ENCODE measurements at regions not wholly inside any gene's neighbourhood (a gene's known extent, or its start where the extent isn't known, plus 50 kb on each side); places are given as distances from the start of the nearest gene placed in this dataset.
"Not testable (repeated sequence)": the region's sequence is repeated elsewhere in the genome, so short reads cannot be mapped to it uniquely, and the experiment has no call there.

DNA sequence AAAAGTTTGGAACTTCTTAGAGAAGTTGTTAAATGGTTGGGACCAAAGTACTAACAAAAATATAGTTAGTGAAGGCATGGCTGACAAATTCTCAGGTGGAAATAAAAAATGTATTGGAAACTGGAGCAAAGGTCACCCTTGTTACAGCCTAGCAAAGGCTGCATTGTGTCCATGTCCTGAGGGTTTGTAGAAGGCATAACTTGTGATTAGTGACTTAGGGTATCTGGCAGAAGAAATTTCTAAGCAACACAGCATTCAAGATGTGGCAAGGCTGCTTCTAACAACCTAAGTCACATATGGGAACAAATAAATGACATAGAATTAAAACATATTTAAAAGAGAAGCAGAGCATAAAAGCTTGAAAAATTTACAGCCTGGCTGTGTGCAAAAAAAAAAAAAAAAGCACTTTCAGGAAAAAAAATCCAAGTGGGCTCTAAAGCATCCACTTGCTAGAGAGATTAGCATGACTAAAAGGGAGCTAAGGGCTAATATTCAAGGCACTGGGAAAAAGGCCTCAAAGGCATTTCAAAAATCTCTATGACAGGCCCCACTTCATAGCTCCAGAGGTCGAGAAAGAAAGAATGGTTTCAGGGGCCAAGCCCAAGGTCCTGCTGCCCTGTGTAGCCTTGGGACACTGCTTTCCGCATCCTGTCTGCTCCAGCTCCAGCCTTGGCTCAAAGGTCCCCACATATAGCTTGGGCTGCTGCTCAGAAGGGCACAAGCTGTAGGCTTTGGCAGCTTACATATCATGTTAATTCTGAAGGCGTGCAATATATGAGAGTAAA, 453.2 kb upstream of the PTCHD4 start:
- intact Hi-C loops (cut with DNase I): no loop called here
- DNase-seq: no peak

DNA sequence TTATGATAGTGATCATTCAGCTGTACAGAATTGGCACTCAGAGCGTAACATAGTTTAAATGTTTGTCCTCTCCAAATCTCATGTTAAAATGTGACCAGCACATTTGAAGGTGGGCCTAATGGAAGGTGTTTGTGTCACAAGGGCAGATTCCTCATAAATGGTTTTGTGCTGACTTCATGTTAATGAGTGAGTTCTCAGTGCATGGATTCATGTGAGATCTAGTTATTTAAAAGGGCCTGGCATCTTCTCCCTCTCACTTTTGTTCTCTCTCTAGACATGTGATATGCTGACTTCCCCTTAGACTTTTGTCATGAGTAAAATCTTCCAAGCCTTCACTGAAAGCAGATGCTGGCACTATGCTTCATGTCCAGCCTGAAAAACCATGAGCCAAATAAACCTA, 452.4 kb upstream of the PTCHD4 start:
- intact Hi-C loops (cut with DNase I): no loop called here
- DNase-seq: no peak

DNA sequence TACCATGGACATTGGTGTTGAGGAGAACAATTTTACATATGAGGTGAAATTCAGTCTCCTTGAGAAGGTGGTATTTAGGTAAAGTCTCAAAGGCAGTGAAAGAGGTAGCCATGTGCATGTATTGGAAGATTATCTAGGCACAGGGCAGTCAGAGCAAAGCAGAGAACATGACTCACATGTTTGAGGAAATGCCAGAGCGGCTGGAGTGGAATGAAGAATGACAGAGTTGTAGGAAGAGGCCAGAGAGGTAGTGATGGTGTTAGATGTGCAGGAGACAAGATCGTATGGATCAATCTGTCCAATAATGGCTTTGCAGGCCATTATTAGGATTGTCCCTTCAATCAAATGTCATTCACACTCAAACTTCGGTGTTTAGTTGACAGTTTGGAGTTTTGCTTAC, 449.4 kb upstream of the PTCHD4 start:
- DNase-seq: no peak
- intact Hi-C loops (cut with DNase I): no loop called here

DNA sequence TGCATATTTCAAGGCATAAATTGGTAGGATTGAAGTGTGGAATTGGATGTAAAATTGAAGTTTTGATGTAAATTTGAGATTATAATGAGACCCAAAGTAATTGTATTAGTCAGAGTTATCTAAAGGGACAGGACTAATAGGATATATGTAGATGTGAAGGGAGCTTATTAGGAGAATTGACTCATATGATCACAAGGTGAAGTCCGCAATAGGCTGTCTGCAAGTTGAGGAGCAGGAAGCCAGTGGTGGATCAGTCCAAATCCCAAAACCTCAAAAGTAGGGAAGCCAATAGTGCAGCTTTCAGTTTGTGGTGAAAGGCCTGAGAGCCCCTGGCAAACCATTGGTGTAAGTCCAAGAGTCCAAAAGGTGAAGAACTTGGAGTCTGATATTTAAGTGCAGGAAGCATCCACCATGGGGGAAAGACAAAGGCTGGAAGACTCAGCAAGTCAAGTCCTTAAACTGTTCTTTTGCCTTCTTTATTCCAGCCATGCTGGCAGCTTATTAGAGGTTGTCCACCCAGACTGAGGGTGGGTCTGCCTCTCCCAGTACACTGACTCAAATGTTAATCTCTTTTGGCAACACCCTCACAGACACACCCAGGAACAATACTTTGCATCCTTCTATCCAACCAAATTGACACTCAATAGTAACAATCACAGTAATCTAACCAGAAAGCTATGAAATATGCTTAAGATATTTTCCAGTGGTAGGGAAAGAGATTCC, 442.6 kb upstream of the PTCHD4 start:
- DNase-seq: no peak
- intact Hi-C loops (cut with DNase I): no loop called here

DNA sequence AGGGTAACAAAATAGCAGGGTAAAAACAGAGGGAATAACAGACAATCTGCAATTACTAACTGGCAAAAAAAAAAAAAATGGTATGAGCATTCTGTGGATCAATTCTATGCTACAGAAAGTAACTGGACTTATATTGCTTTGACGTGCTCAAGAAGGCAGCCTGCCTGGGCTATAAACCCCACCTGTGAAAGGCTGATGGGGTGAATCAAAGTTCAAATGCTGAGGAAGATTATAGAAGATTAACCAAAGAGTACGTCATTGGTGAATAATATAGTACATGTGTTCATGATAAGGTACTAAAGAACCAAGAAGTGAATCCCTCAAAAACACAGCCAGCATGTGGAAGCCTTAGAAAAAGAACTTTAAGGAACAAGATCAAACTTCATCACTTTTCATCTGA, 441.9 kb upstream of the PTCHD4 start:
- no peak for DNase-seq
- intact Hi-C loops (cut with DNase I): no loop called here

DNA sequence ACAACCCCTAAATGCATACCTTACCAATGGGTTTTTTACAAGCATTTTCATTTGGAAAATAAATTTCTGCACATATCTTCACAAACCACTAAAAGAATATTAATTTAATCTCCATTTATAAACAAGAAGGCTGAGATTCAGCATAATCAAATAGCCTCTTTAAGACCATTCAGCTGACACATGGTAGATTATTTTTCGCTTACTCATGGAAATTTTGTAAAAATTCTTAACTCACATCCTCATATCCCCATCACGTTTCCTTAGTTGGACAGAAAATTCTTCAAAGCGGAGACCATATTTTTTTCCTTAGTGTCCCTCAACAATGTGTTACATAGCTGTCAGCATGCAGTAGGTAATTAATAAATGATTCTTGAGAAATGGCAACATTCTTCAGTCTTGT, 439.6 kb upstream of the PTCHD4 start:
- intact Hi-C loops (cut with DNase I): no loop called here
- no peak for DNase-seq

DNA sequence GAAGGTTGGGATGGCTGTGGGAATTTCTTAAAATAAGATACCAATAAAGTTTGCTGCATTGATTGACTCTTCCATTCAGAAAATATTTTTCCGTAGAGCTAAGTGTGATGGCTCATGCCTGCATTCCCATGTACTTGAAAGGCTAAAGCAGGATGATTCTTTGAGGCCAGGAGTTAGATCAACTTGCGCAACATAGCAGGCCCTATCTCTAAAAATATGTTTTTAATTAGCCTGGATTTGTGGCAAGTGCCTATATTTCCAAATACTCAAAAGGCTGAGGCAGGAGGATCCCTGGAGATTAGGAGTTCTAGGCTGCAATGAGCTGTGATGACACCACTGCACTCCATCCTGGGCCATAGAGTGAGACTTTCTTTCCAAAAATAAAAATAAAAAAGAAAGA, 431.2 kb upstream of the PTCHD4 start:
- intact Hi-C loops (cut with DNase I): no loop called here
- DNase-seq: no peak

DNA sequence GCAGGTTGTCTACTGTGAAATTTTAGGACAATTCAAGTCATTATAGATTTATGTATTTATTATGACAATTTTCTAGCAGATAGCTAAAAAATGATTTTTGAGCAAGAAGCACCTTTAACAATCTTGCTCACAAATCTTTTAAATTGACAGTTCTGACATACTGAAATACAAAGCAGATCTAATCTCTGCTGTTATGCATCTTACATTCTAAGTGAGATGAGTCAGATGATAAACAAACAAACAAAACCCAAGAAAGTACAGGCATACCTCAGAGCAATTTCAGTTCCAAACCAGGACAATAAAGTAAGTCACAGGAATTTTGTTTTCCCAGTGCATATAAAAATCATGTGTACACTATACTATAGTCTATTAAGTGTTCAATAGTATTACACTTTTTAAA, 430.7 kb upstream of the PTCHD4 start:
- no peak for DNase-seq
- intact Hi-C loops (cut with DNase I): no loop called here

DNA sequence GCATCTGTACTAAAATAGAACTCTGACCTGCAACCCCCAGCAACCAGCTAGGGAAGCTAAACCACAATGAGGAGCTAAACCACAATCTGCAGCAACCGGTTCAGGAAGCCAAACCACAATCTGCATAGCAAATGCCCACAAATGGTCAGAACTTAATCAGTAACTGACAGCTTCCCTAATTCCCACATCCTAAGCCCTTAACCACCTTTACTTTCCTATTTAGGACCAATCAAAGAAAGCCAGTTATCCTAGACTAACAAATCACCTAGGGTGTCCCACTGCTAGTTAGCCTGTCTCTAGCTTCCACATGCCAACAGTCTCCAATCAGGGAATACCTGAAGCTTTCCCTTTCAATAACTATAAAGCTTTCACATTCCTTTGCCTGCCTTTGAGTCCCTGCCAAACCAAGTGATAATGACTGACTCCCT, 424.6 kb upstream of the PTCHD4 start:
- no peak for DNase-seq
- intact Hi-C loops (cut with DNase I): no loop called here

DNA sequence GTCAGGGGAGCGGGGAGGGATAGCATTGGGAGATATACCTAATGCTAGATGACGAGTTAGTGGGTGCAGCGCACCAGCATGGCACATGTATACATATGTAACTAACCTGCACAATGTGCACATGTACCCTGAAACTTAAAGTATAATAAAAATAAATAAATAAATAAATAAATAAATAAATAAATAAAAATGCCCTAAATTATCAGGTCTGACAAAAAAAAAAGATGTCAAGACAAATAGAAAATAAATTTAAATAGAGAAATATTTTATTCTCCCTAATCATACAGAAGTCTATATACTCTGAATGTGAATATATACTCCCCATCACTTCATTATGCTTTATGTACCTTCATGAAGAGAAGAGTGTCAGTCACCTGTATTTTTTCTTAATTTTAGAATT, 420.0 kb upstream of the PTCHD4 start:
- intact Hi-C loops (cut with DNase I); DNase-seq: not testable (repeated sequence)

DNA sequence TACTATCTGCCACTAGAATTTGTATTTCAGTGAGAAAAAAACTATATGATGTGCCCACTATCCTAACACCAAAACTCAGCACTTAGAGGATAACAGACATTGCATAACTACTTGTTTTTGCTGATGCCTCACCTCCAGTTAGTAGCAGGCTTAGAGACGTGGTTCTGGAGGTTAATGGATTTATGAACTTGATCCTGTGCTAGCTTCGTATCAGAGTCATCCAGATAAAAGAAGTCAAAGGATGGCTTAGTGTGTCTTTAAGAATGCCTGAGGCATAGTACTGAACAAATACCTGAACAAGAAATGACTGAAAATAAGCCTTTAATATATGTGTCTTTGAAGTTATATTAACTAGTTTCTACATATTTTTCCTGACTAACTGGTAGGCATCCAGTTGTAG, 414.9 kb upstream of the PTCHD4 start:
- intact Hi-C loops (cut with DNase I): no loop called here

DNA sequence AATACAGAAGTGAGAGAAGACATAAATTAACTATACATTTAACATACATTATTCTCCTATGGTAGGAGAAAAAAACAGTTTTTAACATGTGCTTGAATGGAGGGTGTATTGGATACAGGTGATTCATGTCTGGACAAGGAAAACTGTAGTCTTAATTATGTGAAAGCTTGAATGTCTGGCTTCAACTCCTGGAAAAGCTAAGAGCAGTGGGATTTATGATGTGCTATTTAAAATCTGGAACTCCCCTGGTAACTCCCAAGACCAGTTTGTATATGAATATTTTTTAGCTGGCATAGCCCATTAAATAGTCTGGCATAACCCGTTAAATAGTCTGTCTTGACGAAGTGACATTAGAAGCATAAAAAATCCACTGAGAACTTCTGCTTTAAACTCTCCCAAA, 410.0 kb upstream of the PTCHD4 start:
- intact Hi-C loops (cut with DNase I): no loop called here
- no peak for DNase-seq

More for the DNA sequence above, 414.9 kb upstream of the PTCHD4 start:
- DNase-seq: no peak

DNA sequence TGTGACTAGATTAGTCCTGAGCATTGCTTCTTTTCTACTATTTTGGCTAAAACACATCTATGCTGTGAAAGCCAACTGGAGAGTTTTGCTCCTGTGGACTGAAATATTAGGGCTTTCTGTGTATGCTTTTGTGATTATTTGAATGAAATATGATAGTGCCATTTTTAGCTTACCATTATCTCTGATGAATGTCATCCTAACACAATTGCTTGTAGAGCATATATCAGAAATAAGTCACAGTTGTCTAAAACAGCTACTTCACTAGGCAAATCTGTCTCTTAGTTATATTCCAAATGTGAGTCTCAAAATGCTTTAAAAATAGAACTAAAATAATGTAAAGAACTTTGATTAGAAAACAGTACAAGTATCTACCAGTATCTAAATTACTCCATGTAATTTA, 401.4 kb upstream of the PTCHD4 start:
- intact Hi-C loops (cut with DNase I): no loop called here
- no peak for DNase-seq

DNA sequence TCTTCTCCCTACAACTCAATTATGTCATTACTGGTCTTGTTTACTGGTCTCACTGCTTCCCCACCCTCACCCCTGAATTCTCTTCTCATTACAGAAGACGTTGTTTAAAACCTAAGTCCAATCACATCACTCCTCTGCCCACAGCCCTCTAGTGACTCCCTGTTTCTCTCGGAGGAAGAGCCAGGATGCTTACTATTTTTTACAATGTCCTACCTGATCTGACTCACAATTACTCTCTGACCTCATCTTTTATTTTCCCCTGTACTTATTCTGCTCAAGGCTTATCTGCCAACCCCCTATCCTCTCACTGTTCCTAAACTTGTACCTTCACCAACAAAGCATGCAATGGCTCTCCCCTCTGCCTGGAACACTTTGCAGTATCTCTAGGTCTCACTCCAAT, 400.4 kb upstream of the PTCHD4 start:
- intact Hi-C loops (cut with DNase I): no loop called here
- no peak for DNase-seq

DNA sequence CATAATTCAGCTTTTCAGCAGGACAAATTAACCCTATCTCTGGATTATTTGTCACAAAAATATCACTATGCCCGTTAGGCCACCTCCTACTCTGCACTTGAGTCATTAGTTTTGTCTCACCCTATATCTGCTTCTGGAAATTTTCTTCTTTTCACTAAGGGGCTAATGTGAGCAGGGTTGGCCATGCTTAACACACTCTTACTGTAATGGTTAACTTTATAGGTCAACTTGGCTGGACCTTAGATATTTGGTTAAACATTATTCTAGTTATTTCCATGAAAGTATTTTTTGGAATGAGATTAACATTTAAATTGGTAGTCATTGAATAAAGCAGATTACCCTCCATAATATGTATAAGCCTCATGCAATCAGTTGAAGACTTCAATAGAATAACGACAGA, 394.6 kb upstream of the PTCHD4 start:
- no peak for DNase-seq
- intact Hi-C loops (cut with DNase I): no loop called here

DNA sequence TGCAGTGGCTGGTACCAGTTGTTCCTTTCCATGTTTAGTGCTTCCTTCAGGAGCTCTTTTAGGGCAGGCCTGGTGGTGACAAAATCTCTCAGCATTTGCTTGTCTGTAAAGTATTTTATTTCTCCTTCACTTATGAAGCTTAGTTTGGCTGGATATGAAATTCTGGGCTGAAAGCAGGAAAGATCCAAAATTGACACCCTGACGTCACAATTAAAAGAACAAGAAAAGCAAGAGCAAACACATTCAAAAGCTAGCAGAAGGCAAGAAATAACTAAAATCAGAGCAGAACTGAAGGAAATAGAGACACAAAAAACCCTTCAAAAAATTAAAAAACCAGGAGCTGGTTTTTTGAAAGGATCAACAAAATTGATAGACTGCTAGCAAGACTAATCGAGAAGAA, 382.4 kb upstream of the PTCHD4 start:
- intact Hi-C loops (cut with DNase I); DNase-seq: not testable (repeated sequence)

DNA sequence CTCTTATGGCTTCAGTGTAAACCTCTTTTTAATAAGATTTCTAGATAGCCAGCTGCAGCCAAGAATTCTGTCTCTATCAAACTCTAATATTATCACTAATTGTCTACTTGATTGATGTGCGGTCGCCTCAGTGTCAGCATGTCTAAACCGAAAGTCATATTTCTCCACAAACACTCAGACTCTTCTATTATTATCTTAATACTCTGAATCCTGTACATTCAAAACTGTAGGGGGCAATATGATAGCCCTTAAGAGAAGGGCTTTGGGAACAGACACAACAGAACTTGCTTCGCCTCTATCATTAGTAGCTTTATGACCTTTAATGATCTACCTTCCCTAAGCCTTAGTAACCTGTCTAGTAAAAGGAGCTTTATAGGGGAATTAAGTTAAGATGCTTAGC, 379.7 kb upstream of the PTCHD4 start:
- DNase-seq: no peak
- intact Hi-C loops (cut with DNase I): no loop called here

DNA sequence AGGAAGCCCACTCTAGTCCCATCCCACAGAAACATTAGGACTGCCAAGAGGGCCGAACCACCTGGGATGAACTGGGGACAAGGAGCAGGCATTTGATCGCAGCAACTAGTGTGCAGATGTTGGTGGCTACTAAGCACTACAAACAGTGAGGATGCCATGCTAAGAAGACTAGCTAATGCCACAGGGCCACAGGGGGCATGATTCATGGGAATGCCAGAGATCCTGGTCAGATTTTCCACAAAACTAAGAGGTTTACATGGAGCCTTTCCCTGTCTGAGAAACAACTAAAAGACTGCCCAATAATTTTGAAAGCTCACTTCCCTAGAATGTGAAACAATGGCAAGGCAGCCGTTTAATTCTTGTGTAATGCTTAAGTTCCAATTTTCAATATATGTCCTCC, 375.9 kb upstream of the PTCHD4 start:
- intact Hi-C loops (cut with DNase I): no loop called here
- DNase-seq: no peak

DNA sequence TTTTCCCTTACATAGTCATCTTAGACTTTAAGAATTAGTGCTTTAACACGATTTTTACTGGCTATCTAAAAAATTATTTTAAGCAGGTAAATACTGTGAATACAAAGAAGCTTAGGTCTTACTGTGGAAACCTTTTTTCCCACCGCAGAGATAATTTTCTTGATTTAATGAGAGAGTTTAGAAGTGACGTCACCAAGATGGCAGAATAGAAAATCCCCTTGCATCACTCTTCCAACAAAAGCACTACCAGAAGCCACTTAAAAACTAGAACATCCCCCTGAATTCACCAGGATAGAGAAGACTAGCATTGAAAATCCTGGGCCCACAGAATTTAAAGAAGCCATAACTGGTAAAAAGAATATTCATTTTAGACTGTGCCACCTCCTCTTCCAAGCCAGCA, 375.4 kb upstream of the PTCHD4 start:
- no peak for DNase-seq
- intact Hi-C loops (cut with DNase I): no loop called here

DNA sequence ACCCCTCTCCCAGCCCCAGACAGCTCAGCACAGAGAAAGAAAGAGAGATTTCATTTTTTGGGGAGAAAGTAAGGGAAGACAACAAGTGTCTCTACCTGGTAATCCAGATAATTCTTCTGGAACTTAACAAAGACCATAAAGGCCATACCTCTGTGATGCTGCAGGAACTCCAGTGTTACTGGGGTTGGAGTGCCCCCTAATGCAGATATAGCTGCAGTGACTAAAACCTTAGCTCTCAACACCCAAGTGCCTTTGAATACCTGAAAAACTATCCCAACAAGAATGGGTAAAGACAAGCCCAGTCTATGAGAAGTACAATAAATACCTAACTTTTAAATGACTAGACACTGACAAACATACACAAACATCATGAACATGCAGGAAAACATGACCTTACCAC, 365.3 kb upstream of the PTCHD4 start:
- no peak for DNase-seq
- intact Hi-C loops (cut with DNase I): no loop called here

DNA sequence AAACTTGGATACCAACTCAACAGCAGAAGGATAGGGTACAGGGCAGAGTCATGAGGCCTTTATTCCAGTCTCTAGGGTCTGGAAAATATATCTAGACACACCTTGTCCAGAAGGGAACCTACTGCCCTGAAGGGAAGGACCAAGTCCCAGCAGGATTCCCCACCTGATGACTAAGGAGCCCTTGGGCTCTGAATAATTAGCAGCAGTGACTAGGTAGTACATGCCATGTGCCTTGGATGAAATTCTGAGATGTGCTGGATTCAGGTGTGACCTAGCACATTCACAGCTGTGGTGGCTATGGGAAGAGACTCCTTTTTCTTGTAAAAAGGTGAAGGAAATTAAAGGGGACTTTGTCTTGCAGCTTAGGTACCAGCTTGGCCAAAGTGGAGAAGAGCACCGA, 364.3 kb upstream of the PTCHD4 start:
- intact Hi-C loops (cut with DNase I): no loop called here
- no peak for DNase-seq

DNA sequence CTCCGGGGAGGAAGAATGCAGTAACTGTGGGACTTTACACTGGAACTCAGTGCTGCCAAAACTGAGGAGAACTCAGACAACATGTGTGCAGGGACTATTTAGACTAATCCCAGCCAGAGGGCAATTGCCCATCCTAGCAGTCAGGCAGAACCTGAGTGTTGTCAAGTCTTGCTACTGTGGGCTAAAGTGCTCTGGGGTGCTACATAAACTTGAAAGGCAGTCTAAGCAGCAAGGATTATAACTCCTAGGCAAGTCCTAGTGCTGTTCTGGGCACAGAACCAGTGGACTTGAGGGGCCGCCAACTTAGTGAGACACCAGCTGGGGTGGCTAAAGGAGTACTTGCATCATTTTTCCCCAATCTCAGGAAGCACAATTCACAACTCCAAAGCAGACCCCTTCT, 363.8 kb upstream of the PTCHD4 start:
- DNase-seq: no peak
- intact Hi-C loops (cut with DNase I): no loop called here
